ENCODE measurements at regions not wholly inside any gene's neighbourhood (a gene's known extent, or its start where the extent isn't known, plus 50 kb on each side); places are given as distances from the start of the nearest gene placed in this dataset.
"Not testable (repeated sequence)": the region's sequence is repeated elsewhere in the genome, so short reads cannot be mapped to it uniquely, and the experiment has no call there.

DNA sequence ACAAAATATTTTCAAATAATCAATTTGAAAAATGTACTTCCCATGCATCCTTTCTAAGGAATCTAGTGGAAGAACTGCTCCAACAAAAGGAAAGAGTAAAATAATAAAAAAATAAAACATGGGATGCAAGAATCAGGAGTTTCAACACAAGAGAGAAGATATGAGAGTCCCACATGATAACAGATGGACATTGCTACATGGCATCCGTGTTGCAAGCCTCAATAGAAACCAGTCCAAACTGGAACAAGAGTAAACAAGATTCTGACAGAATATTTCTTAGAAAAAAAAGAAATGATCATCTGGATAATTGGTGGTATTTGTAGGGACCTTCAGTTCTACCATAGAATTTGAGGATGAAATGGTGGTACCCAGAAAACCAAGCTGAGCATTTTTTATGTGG is 186.8 kb downstream of the FRK start:
- no peak overlapping the region for H3K4me3 ChIP-seq (ENCODE audit: low read depth, low read length)
- TF ChIP-seq, protein P1, sequence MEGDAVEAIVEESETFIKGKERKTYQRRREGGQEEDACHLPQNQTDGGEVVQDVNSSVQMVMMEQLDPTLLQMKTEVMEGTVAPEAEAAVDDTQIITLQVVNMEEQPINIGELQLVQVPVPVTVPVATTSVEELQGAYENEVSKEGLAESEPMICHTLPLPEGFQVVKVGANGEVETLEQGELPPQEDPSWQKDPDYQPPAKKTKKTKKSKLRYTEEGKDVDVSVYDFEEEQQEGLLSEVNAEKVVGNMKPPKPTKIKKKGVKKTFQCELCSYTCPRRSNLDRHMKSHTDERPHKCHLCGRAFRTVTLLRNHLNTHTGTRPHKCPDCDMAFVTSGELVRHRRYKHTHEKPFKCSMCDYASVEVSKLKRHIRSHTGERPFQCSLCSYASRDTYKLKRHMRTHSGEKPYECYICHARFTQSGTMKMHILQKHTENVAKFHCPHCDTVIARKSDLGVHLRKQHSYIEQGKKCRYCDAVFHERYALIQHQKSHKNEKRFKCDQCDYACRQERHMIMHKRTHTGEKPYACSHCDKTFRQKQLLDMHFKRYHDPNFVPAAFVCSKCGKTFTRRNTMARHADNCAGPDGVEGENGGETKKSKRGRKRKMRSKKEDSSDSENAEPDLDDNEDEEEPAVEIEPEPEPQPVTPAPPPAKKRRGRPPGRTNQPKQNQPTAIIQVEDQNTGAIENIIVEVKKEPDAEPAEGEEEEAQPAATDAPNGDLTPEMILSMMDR (IDR thresholded peaks at IDR 0.05; ENCODE audit: insufficient read depth, low read depth, low read length), result no peak
- DNase-seq (ENCODE audit: low read depth), result no peak

DNA sequence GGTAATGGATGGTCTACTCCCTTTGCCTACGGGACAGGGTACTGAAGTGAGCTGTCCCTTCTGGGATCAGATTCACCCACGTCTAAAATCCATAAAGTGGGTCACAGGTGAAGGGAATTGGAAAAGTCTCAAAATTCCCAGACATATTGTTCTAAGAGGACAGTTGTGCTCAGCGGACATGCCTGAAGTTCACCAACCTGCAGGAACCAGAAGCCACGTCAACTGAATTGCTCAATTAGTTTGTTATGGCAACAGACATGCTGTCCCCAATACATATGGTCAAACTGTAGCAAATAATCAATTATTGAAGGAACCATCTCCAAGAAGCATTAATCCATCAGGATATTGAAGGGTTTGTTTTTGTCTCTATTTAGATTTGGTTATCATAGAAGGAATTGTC is 190.2 kb downstream of the FRK start:
- TF ChIP-seq, protein P1 (IDR thresholded peaks at IDR 0.05; ENCODE audit: insufficient read depth, low read depth, low read length), result no peak
- H3K4me3 ChIP-seq (ENCODE audit: low read depth, low read length), result no peak overlapping the region
- DNase-seq (ENCODE audit: low read depth), result no peak

DNA sequence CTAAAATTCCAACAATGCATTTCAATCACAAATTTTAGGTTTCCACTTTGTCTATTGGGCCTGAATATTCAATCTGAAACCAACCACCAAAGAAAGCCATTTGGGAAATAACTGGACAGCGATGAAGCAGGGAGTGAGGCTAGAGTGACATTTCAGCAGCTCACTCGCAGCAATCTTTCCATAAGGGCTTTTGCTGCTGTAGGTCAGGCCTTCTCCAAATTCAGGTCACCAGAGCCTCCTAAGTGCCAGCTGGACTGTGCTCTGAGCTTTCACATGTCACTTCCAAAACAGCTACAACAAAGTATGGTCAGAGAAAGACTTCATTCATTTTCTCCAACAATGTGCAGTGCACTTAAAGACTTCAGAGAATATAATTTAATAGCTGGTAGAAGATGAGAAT is 194.8 kb downstream of the FRK start:
- TF ChIP-seq, protein P1 (IDR thresholded peaks at IDR 0.05; ENCODE audit: insufficient read depth, low read depth, low read length), result no peak

DNA sequence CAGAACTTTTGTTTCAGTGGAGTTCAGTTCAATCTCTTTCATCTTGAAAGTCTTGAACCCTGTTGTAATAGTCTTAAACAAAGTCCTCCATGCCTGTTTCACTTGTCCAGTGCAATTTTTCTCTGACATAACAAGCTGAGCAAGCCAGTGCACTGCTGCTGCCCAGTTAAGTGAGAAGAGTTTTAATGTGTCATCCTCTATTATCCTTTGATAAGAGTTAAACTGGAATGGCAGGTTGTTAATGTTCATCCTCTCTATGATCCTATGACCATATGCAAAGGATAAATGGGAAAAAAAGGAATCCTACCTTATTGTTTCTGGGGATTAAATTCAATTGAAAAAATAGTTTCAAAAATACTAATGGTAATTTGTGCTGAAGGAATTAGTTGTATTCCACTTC is 197.5 kb downstream of the FRK start:
- H3K4me3 ChIP-seq (ENCODE audit: low read depth, low read length), result no peak overlapping the region
- DNase-seq (ENCODE audit: low read depth), result no peak
- TF ChIP-seq, protein P1 (IDR thresholded peaks at IDR 0.05; ENCODE audit: insufficient read depth, low read depth, low read length), result no peak

More for the DNA sequence above, 194.8 kb downstream of the FRK start:
- DNase-seq (ENCODE audit: low read depth), result no peak
- no peak overlapping the region for H3K4me3 ChIP-seq (ENCODE audit: low read depth, low read length)

DNA sequence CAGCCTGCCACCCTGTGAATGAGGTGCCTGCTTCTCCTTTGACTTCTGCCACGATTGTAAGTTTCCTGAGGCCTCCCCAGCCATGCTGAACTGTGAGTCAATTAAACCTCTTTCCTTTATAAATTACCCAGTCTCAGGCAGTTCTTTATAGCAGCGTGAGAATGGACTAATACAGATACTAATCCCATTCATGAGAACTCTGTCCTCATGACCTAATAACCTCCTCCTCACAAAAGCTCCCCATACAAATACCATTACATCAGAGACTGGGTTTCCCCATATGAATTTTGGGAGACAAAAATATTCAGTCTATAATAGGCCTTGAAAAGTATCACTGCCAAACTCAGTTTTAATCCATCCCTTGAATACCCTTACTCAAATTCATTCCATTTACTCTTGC is 199.0 kb downstream of the FRK start:
- H3K4me3 ChIP-seq (ENCODE audit: low read depth, low read length); DNase-seq (ENCODE audit: low read depth): not testable (repeated sequence)

DNA sequence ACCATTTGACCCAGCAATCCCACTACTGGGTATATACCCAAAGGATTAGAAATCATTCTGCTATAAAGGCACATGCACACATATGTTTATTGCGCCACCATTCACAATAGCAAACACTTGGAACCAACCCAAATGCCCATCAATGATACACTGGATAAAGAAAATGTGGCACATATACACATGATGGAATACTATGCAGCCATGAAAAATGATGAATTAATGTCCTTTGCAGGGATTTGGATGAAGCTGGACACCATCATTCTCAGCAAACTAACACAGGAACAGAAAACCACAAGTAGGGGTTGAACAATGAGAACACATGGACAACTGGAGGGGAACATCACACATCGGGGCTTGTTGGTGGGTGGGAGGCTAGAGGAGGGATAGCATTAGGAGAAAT is 201.1 kb downstream of the FRK start:
- not testable (repeated sequence) for DNase-seq (ENCODE audit: low read depth); H3K4me3 ChIP-seq (ENCODE audit: low read depth, low read length)

DNA sequence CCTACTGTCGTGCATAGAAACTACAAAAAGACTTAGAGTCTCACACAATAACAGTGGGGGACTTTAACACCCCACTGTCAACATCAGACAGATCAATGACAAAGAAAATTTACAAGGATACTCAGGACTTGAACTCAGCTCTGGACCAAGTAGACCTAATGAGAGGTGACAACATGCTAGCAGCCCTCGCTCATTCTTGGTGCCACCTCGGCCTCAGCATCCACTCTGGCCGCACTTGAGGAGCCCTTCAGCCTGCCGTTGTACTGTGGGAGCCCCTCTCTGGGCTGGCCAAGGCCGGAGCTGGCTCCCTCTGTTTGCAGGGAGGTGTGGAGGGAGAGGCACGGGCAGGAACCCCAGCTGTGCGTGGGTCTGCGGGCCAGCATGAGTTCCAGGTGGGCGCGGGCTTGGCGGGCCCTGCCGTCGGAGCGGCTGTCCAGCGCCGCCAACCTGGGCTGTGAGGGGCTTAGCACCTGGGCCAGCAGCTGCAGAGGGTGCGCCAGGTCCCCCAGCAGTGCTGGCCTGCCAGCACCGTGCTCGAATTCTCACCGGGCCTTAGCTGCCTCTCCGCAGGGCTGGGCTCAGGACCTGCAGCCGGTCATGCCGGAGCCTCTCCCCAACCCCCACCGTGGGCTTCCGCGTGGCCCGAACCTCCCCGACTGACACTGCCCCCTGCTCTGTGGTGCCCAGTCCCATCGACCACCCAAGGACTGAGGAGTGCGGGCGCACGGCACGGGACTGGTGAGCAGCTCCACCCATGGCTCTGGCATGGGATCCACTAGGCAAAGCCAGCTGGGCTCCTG is 205.6 kb downstream of the FRK start:
- TF ChIP-seq, protein P1 (IDR thresholded peaks at IDR 0.05; ENCODE audit: insufficient read depth, low read depth, low read length), result no peak
- H3K4me3 ChIP-seq (ENCODE audit: low read depth, low read length), result no peak overlapping the region
- no peak for DNase-seq (ENCODE audit: low read depth)

DNA sequence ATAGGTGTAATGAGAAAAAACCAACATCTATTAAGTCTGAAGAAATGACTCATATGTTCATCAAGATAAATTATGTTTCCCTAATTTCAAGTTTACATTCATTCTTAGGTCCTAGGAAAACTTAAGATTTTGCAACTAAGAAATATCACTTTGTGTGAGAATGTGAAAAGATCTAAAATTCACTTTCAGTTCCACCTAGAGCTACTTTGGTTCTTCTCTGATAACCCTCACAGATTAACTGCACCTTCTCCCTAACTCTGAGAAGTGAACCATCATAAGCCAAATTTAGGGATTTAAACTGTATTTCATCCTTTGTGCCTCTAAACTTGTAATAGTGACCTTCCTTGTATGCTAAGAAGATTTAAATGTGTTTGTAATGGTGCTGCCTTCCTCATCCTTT is 213.0 kb downstream of the FRK start:
- TF ChIP-seq, protein P1 (IDR thresholded peaks at IDR 0.05; ENCODE audit: insufficient read depth, low read depth, low read length), result no peak
- no peak for DNase-seq (ENCODE audit: low read depth)
- H3K4me3 ChIP-seq (ENCODE audit: low read depth, low read length), result no peak overlapping the region

All from fibroblast of villous mesenchyme (primary cell).